ENCODE measurements at regions not wholly inside any gene's neighbourhood (a gene's known extent, or its start where the extent isn't known, plus 50 kb on each side); places are given as distances from the start of the nearest gene placed in this dataset.

- no peak for TF ChIP-seq POLR2AphosphoS5 (IDR thresholded peaks at IDR 0.05; ENCODE audit: low read depth)
- no peak for TF ChIP-seq EZH2 (IDR thresholded peaks at IDR 0.05; ENCODE audit: low read depth, unreplicated experiment)
- TF ChIP-seq CTCF (conservative IDR thresholded peaks at IDR 0.05; ENCODE audit: low read depth in 2 of 2) = no peak
- no peak for TF ChIP-seq NANOG (IDR thresholded peaks at IDR 0.05; ENCODE audit: borderline replicate concordance)
Measured at GRCh38 chr7:97541188-97541587, 190.7 kb upstream of the TAC1 start (continued).

DNA sequence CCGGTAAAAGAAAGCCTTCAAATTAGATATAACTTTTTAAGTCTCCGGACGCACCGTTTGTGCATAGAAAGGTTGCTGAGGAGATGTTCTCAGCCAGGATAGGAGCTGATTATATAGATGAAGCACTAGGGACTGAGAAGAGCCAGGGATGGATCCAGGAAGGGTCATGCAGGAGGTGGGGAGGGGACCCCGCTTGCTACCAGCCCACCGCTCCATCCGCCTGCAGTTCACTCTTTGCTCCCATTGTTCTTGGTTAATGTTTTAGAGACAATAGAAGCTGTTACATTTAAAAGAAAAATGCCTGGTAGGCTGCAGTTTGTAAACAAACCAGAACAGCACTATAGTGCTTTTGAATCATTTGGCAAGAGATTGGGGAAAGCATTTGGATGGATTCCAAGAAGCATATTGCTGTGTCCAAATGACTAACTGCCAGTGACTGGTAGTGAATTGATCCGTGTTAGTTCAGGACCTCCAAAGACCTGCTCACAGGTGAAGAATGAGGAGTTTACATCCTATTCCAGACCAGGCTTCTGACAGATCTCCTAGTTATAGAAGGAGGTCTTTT lies 175.9 kb upstream of the TAC1 start:
- H3K9me3 Mint-ChIP-seq = peaks cover 6% of the 10 kb centered on the region; the same call in 2 of the 3 replicates
- Histone ChIP-seq H3F3A (replicated peaks; ENCODE audit: low read depth) (no peaks in the 10 kb centered on the region), H3K27ac (ENCODE audit: low read depth) (no peak overlapping the region), H3K9me2 (ENCODE audit: insufficient read depth) (peaks cover 8% of the 10 kb centered on the region; the same call in 1 of the 2 replicates), H3K79me2 (replicated peaks; ENCODE audit: insufficient read depth) (no peaks in the 10 kb centered on the region), H3K36me3 (ENCODE audit: insufficient read depth) (no peaks in the 10 kb centered on the region), H2AFZ (no peak overlapping the region), H3K4me1 (ENCODE audit: insufficient read depth) (no peaks in the 10 kb centered on the region), H3K4me3 (no peak overlapping the region), H3K4me2 (no peak overlapping the region), H3K27me3 (ENCODE audit: insufficient read depth) (no peaks in the 10 kb centered on the region), H4K20me1 (replicated peaks; ENCODE audit: insufficient read depth) (no peaks in the 10 kb centered on the region)
- no peak overlapping the region for H3K27ac Mint-ChIP-seq
- TF ChIP-seq ZNF114 (CRISPR knock-in tag; IDR thresholded peaks at IDR 0.05) (no peak), NANOG (IDR thresholded peaks at IDR 0.05; ENCODE audit: borderline replicate concordance) (no peak), POLR2AphosphoS5 (IDR thresholded peaks at IDR 0.05; ENCODE audit: low read depth) (no peak), CREB1 (CRISPR knock-in tag; IDR thresholded peaks at IDR 0.05; ENCODE audit: low read depth) (no peak), ZNF331 (CRISPR knock-in tag; IDR thresholded peaks at IDR 0.05; ENCODE audit: low read depth) (no peak), EZH2 (IDR thresholded peaks at IDR 0.05; ENCODE audit: low read depth, unreplicated experiment) (no peak)
- TF ChIP-seq, protein P1, sequence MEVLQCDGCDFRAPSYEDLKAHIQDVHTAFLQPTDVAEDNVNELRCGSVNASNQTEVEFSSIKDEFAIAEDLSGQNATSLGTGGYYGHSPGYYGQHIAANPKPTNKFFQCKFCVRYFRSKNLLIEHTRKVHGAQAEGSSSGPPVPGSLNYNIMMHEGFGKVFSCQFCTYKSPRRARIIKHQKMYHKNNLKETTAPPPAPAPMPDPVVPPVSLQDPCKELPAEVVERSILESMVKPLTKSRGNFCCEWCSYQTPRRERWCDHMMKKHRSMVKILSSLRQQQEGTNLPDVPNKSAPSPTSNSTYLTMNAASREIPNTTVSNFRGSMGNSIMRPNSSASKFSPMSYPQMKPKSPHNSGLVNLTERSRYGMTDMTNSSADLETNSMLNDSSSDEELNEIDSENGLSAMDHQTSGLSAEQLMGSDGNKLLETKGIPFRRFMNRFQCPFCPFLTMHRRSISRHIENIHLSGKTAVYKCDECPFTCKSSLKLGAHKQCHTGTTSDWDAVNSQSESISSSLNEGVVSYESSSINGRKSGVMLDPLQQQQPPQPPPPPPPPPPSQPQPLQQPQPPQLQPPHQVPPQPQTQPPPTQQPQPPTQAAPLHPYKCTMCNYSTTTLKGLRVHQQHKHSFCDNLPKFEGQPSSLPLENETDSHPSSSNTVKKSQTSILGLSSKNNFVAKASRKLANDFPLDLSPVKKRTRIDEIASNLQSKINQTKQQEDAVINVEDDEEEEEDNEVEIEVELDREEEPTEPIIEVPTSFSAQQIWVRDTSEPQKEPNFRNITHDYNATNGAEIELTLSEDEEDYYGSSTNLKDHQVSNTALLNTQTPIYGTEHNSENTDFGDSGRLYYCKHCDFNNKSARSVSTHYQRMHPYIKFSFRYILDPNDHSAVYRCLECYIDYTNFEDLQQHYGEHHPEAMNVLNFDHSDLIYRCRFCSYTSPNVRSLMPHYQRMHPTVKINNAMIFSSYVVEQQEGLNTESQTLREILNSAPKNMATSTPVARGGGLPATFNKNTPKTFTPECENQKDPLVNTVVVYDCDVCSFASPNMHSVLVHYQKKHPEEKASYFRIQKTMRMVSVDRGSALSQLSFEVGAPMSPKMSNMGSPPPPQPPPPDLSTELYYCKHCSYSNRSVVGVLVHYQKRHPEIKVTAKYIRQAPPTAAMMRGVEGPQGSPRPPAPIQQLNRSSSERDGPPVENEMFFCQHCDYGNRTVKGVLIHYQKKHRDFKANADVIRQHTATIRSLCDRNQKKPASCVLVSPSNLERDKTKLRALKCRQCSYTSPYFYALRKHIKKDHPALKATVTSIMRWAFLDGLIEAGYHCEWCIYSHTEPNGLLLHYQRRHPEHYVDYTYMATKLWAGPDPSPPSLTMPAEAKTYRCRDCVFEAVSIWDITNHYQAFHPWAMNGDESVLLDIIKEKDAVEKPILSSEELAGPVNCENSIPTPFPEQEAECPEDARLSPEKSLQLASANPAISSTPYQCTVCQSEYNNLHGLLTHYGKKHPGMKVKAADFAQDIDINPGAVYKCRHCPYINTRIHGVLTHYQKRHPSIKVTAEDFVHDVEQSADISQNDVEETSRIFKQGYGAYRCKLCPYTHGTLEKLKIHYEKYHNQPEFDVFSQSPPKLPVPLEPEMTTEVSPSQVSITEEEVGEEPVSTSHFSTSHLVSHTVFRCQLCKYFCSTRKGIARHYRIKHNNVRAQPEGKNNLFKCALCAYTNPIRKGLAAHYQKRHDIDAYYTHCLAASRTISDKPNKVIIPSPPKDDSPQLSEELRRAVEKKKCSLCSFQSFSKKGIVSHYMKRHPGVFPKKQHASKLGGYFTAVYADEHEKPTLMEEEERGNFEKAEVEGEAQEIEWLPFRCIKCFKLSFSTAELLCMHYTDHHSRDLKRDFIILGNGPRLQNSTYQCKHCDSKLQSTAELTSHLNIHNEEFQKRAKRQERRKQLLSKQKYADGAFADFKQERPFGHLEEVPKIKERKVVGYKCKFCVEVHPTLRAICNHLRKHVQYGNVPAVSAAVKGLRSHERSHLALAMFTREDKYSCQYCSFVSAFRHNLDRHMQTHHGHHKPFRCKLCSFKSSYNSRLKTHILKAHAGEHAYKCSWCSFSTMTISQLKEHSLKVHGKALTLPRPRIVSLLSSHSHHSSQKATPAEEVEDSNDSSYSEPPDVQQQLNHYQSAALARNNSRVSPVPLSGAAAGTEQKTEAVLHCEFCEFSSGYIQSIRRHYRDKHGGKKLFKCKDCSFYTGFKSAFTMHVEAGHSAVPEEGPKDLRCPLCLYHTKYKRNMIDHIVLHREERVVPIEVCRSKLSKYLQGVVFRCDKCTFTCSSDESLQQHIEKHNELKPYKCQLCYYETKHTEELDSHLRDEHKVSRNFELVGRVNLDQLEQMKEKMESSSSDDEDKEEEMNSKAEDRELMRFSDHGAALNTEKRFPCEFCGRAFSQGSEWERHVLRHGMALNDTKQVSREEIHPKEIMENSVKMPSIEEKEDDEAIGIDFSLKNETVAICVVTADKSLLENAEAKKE (CRISPR knock-in tag; IDR thresholded peaks at IDR 0.05) = no peak
- TF ChIP-seq, protein P2, sequence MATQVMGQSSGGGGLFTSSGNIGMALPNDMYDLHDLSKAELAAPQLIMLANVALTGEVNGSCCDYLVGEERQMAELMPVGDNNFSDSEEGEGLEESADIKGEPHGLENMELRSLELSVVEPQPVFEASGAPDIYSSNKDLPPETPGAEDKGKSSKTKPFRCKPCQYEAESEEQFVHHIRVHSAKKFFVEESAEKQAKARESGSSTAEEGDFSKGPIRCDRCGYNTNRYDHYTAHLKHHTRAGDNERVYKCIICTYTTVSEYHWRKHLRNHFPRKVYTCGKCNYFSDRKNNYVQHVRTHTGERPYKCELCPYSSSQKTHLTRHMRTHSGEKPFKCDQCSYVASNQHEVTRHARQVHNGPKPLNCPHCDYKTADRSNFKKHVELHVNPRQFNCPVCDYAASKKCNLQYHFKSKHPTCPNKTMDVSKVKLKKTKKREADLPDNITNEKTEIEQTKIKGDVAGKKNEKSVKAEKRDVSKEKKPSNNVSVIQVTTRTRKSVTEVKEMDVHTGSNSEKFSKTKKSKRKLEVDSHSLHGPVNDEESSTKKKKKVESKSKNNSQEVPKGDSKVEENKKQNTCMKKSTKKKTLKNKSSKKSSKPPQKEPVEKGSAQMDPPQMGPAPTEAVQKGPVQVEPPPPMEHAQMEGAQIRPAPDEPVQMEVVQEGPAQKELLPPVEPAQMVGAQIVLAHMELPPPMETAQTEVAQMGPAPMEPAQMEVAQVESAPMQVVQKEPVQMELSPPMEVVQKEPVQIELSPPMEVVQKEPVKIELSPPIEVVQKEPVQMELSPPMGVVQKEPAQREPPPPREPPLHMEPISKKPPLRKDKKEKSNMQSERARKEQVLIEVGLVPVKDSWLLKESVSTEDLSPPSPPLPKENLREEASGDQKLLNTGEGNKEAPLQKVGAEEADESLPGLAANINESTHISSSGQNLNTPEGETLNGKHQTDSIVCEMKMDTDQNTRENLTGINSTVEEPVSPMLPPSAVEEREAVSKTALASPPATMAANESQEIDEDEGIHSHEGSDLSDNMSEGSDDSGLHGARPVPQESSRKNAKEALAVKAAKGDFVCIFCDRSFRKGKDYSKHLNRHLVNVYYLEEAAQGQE (IDR thresholded peaks at IDR 0.05; ENCODE audit: unreplicated experiment) = no peak
- 0 out of 3 replicates have a peak, but pooled peaks cover 5% of the 10 kb centered on the region for H3K4me1 Mint-ChIP-seq
- H3K4me3 Mint-ChIP-seq = no peak overlapping the region
- no peaks in the 10 kb centered on the region for H3K27me3 Mint-ChIP-seq (ENCODE audit: insufficient read depth, low read depth, poor library complexity)
- ATAC-seq = peak; percentile 68
- no peaks in the 10 kb centered on the region; the same call in 2 of the 3 replicates for H3K36me3 Mint-ChIP-seq (ENCODE audit: low read depth)
- DNase-seq (ENCODE audit: low spot score) = peak; percentile 31

All from GM23338 (cell line).